B cell (primary cell): ENCODE measurements at regions not wholly inside any gene's neighbourhood (a gene's known extent, or its start where the extent isn't known, plus 50 kb on each side); places are given as distances from the start of the nearest gene placed in this dataset.
"Not testable (repeated sequence)": the region's sequence is repeated elsewhere in the genome, so short reads cannot be mapped to it uniquely, and the experiment has no call there.

Source experiments
- ATAC-seq: fragments of 200-7000 bp; cut with Tn5 transposase; one replicate; pipeline ENCODE4 v1.10.0; 2021; ENCODE audit warnings: low read depth, mild to moderate bottlenecking, moderate number of reproducible peaks, moderate library complexity
- CTCF ChIA-PET: fragments of 350-600 bp; sonication (Branson Sonifier 250); formaldehyde crosslinking; loops from one replicate; lab custom pipeline; 2021; ENCODE audit warnings: antibody characterized with exemption, inconsistent platforms; lab: Charles Lee
- POLR2A ChIA-PET: fragments of 350-600 bp; sonication (Branson Sonifier 250); formaldehyde crosslinking; loops from one replicate; lab custom pipeline; 2021; ENCODE audit warnings: antibody characterized with exemption; lab: Charles Lee
- DNase-seq: peaks from one replicate; pipeline ENCODE4 v3.0.0; 2013
- H2AFZ ChIP-seq: 2 replicates; pipeline ENCODE4 v1.6.1; 2012; ENCODE audit warnings: mild to moderate bottlenecking, low read depth, low read length; ENCODE audit not compliant: insufficient read depth, poor library complexity, severe bottlenecking
- H3K27ac ChIP-seq, 2 donors: 1 replicate in 1 of 2; 2 replicates in 1 of 2; pipeline ENCODE4 v1.5.1; 2012 to 2013; ENCODE audit warnings: low read length in 2 of 2, mild to moderate bottlenecking in 2 of 2, moderate library complexity in 1 of 2
- H3K27me3 ChIP-seq, 4 experiments: fragments of 200-600 bp in 1 of 4; sonication (generic) in 1 of 4; replicated peaks in 1 of 4; 1 replicate in 2 of 4; 2 replicates in 2 of 4; pipeline versions ENCODE4 v1.6.1 to v1.7.0; 2013 to 2016; ENCODE audit warnings: low read length in 3 of 4, mild to moderate bottlenecking in 2 of 4, mixed read lengths in 1 of 4, moderate library complexity in 1 of 4; ENCODE audit not compliant: insufficient read depth in 4 of 4, control insufficient read depth in 3 of 4; ENCODE audit errors: control extremely low read depth in 1 of 4
- H3K36me3 ChIP-seq, 2 experiments: replicated peaks in 1 of 2; 1 replicate in 1 of 2; 2 replicates in 1 of 2; pipeline versions ENCODE4 v1.6.1 to v1.7.1; 2013; ENCODE audit warnings: low read length in 1 of 2; ENCODE audit not compliant: insufficient read depth in 2 of 2, control insufficient read depth in 1 of 2; ENCODE audit errors: control extremely low read depth in 1 of 2, extremely low read depth in 1 of 2
- H3K4me1 ChIP-seq, 2 donors: fragments of 200-600 bp in 1 of 2; sonication (generic) in 1 of 2; 1 replicate in 1 of 2; 2 replicates in 1 of 2; pipeline versions ENCODE4 v1.5.1 to v1.6.1; 2013 to 2017; ENCODE audit warnings: low read length in 2 of 2; ENCODE audit not compliant: control insufficient read depth in 2 of 2, insufficient read depth in 2 of 2
- H3K4me2 ChIP-seq: replicated peaks from 2 replicates; pipeline ENCODE3; 2012; ENCODE audit warnings: mild to moderate bottlenecking, low read depth, low read length; ENCODE audit not compliant: poor library complexity, severe bottlenecking
- H3K4me3 ChIP-seq, 5 experiments: fragments of 200-600 bp in 1 of 5; sonication (generic) in 1 of 5; 1 replicate in 3 of 5; 2 replicates in 2 of 5; pipeline versions ENCODE4 v1.5.1 to v1.7.0; 2011 to 2016; ENCODE audit warnings: low read length in 4 of 5, mild to moderate bottlenecking in 4 of 5, low read depth in 2 of 5, control low read depth in 1 of 5, moderate library complexity in 1 of 5; ENCODE audit not compliant: insufficient read depth in 1 of 5; ENCODE audit errors: control extremely low read depth in 1 of 5, extremely low read depth in 1 of 5
- H3K79me2 ChIP-seq: fragments of 200-600 bp; sonication (generic); one replicate; pipeline ENCODE4 v1.6.0; 2016; ENCODE audit warnings: low read length; ENCODE audit not compliant: control insufficient read depth, insufficient read depth
- H3K9ac ChIP-seq: fragments of 200-600 bp; sonication (generic); 2 replicates; pipeline ENCODE4 v1.6.1; 2017; ENCODE audit warnings: mild to moderate bottlenecking, low read length, moderate library complexity
- H3K9me3 ChIP-seq, 3 donors: one replicate each; pipeline versions ENCODE4 v1.6.1 to v1.7.1; 2013; ENCODE audit warnings: low read length in 2 of 3; ENCODE audit not compliant: control insufficient read depth in 2 of 3, insufficient read depth in 1 of 3; ENCODE audit errors: control extremely low read depth in 1 of 3
- H4K20me1 ChIP-seq: 2 replicates; pipeline ENCODE4 v1.6.0; 2012; ENCODE audit warnings: mild to moderate bottlenecking, low read length; ENCODE audit not compliant: insufficient read depth, control insufficient read depth, poor library complexity, severe bottlenecking
- H3K27ac Mint-ChIP-seq: one replicate; pipeline ENCODE4 v1.8.0; 2021; ENCODE audit warnings: mixed read lengths
- H3K27me3 Mint-ChIP-seq: one replicate; pipeline ENCODE4 v1.8.0; 2021; ENCODE audit warnings: mixed read lengths
- H3K4me1 Mint-ChIP-seq: one replicate; pipeline ENCODE4 v1.8.0; 2021; ENCODE audit warnings: mixed read lengths
- H3K4me3 Mint-ChIP-seq: one replicate; pipeline ENCODE4 v1.8.0; 2021; ENCODE audit warnings: mixed read lengths
- H3K9me3 Mint-ChIP-seq: one replicate; pipeline ENCODE4 v1.8.0; 2022; ENCODE audit warnings: mixed read lengths; ENCODE audit not compliant: insufficient read depth
- CTCF ChIP-seq: fragments of 200-600 bp; IDR thresholded peaks from one replicate; pipeline ENCODE4 v1.8.0; 2022; ENCODE audit warnings: antibody characterized with exemption, mild to moderate bottlenecking
- EZH2 ChIP-seq: IDR thresholded peaks from 2 replicates; pipeline ENCODE4 v1.6.1; 2012; ENCODE audit warnings: borderline replicate concordance, low read depth, mild to moderate bottlenecking, moderate library complexity, low read length; ENCODE audit not compliant: insufficient read depth, poor library complexity, severe bottlenecking
- WGBS: methylation state at CpG from one replicate; pipeline ENCODE4 v1.1.5; 2013; ENCODE audit warnings: missing lambda C conversion rate; ENCODE audit not compliant: insufficient coverage; 5-methylcytosine and 5-hydroxymethylcytosine counted together
- intact Hi-C: fragments of 100-400 bp; cut with micrococcal nuclease; formaldehyde crosslinking; loops from one replicate; pipeline ENCODE4 v1.10.0; 2022

DNA sequence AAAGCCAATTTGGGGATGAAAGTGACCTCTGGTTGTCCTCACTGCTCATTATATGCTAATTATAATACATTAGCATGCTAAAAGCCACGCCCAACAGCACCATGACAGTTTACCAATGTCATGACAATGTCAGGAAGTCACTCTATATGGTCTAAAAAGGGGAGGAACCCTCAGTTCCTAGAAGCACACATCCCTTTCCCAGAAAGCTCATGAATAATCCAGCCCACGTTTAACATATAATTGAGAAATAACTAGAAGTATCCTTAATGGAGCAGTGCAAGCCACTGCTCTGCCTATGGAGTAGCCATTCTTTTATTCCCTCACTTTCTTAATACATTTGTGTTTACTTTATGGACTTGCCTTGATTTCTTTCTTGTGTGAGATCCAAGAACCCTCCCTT lies 215.3 kb downstream of the SPIN4 start:
- H3K4me1 ChIP-seq, H3K79me2 ChIP-seq, DNase-seq, H4K20me1 ChIP-seq, H3K4me1 Mint-ChIP-seq, H3K27ac Mint-ChIP-seq, intact Hi-C loops, H3K36me3 ChIP-seq, POLR2A ChIA-PET, CTCF ChIA-PET, H3K4me2 ChIP-seq, H3K4me3 ChIP-seq, H3K9me3 ChIP-seq, H3K27me3 Mint-ChIP-seq, H3K4me3 Mint-ChIP-seq, ATAC-seq, H3K27me3 ChIP-seq, H2AFZ ChIP-seq, H3K9ac ChIP-seq, H3K27ac ChIP-seq, H3K9me3 Mint-ChIP-seq: not testable (repeated sequence)
- WGBS, result no CpG with 5 or more reads among the region's 2 CpGs

DNA sequence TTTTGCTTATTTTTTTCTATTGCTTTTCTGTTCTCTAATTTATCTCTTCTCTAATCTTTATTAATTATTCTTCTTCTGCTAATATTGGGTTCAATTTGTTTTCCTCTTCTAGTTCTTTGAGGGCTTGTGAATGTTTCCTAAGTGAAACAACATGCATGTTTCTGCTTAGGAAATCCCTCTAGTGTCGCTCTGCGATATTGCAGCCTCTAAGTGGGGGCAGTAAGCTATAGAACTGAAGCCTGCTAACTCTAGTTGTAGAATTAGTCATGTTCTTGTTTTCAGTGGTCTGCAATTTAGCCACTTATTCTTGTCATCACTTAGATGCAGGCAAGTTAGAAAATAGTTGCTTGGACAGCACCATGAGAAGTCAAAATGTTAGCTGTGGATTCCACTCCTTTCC lies 222.6 kb downstream of the SPIN4 start:
- Mint-ChIP-seq H3K9me3 (no peaks in the 10 kb centered on the region), H3K4me1 (no peaks in the 10 kb centered on the region), H3K4me3 (no peak overlapping the region), H3K27ac (no peak overlapping the region), H3K27me3 (no peaks in the 10 kb centered on the region)
- Histone ChIP-seq H3K9me3 (no peaks in the 10 kb centered on the region), H3K27ac (no peak overlapping the region), H3K9ac (no peak overlapping the region), H3K36me3 (no peaks in the 10 kb centered on the region), H4K20me1 (no peaks in the 10 kb centered on the region), H3K4me1 (no peaks in the 10 kb centered on the region), H2AFZ (no peak overlapping the region), H3K27me3 (no peaks in the 10 kb centered on the region), H3K4me3 (no peak overlapping the region), H3K79me2 (no peaks in the 10 kb centered on the region), H3K4me2 (no peak overlapping the region)
- TF ChIP-seq CTCF, result peak; percentile 54
- no peak for TF ChIP-seq EZH2
- intact Hi-C loops, result no loop called here
- ChIA-PET POLR2A (no interaction called here), CTCF (no interaction called here)
- no CpG with 5 or more reads among the region's 2 CpGs for WGBS
- no peak for ATAC-seq
- DNase-seq, result no peak
